Loucy (cell line): ENCODE measurements at regions not wholly inside any gene's neighbourhood (a gene's known extent, or its start where the extent isn't known, plus 50 kb on each side); places are given as distances from the start of the nearest gene placed in this dataset.

Source experiments
- CTCF ChIP-seq: fragments of 200-600 bp; sonication (generic); conservative IDR thresholded peaks from 2 replicates; pipeline ENCODE4 v1.5.1; 2014; ENCODE audit warnings: mild to moderate bottlenecking, antibody characterized with exemption, low read length
- EZH2phosphoT487 ChIP-seq: fragments of 200-600 bp; IDR thresholded peaks from 2 replicates; pipeline ENCODE4 v1.6.1; 2018; ENCODE audit warnings: antibody characterized with exemption, mild to moderate bottlenecking, moderate library complexity, borderline replicate concordance

DNA sequence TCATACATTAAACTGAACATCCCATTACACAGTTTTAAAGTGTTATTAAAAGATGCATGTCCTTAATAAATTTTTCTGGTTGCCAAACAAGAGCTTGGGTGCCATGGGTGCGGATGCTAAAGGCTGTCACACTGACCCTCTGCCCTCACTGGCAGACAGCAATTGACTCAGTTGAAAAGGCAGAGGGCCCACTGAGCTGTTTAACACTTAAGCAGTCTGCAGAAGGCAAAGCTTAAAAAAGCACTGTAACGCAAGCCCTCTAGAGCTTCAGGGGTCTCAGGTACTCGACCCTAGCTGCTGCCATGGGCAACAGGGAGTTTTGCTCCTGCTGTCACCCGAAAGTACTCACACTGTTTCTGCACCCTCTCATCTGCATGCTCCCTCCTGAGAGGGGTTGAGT lies 726.4 kb upstream of the TYRP1 start:
- no peak for TF ChIP-seq CTCF
- no peak for TF ChIP-seq EZH2phosphoT487
